ENCODE measurements at regions not wholly inside any gene's neighbourhood (a gene's known extent, or its start where the extent isn't known, plus 50 kb on each side); places are given as distances from the start of the nearest gene placed in this dataset.

GRCh38 chr18:78367996-78368395, 611.6 kb upstream of the SALL3 start:
- TF ChIP-seq, protein P1, sequence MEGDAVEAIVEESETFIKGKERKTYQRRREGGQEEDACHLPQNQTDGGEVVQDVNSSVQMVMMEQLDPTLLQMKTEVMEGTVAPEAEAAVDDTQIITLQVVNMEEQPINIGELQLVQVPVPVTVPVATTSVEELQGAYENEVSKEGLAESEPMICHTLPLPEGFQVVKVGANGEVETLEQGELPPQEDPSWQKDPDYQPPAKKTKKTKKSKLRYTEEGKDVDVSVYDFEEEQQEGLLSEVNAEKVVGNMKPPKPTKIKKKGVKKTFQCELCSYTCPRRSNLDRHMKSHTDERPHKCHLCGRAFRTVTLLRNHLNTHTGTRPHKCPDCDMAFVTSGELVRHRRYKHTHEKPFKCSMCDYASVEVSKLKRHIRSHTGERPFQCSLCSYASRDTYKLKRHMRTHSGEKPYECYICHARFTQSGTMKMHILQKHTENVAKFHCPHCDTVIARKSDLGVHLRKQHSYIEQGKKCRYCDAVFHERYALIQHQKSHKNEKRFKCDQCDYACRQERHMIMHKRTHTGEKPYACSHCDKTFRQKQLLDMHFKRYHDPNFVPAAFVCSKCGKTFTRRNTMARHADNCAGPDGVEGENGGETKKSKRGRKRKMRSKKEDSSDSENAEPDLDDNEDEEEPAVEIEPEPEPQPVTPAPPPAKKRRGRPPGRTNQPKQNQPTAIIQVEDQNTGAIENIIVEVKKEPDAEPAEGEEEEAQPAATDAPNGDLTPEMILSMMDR (IDR thresholded peaks at IDR 0.05; ENCODE audit: low read depth, low read length) = no peak
- TF ChIP-seq MAX (IDR thresholded peaks at IDR 0.05; ENCODE audit: low read depth, low read length) = no peak
- TF ChIP-seq POLR2A (IDR thresholded peaks at IDR 0.05; ENCODE audit: extremely low read depth, insufficient read length) = no peak
- no peak for TF ChIP-seq MYC (IDR thresholded peaks at IDR 0.05; ENCODE audit: low read depth, low read length)
